IMR-90 (cell line): ENCODE measurements at regions not wholly inside any gene's neighbourhood (a gene's known extent, or its start where the extent isn't known, plus 50 kb on each side); places are given as distances from the start of the nearest gene placed in this dataset.

Experiments
- ATAC-seq: fragments of 200-7000 bp; cut with Tn5 transposase; 2 replicates; pipeline ENCODE4 v1.9.1; 2020; ENCODE audit warnings: low read depth, mild to moderate bottlenecking, moderate library complexity
- BruUV-seq: library from RNA; stranded (reverse); fragments of 400-500 nt; replicated peaks from 2 replicates; lab custom pipeline; 2021; lab: Mats Ljungman, UMichigan
- CTCF ChIA-PET: fragments of 300-600 bp; formaldehyde crosslinking; extraction: SDS; loops from one replicate; lab custom pipeline; 2021; ENCODE audit warnings: antibody characterized with exemption; lab: Yijun Ruan, JAX
- POLR2A ChIA-PET: fragments of 300-600 bp; sonication (Branson Sonifier 250); formaldehyde crosslinking; loops from one replicate; lab custom pipeline; 2022; ENCODE audit warnings: antibody characterized with exemption; ENCODE audit not compliant: unreplicated experiment; lab: Charles Lee
- DNase-seq: peaks from one replicate; pipeline ENCODE4 v3.0.0; 2013
- H2AFZ ChIP-seq: replicated peaks from 2 replicates; pipeline ENCODE3; 2013; ENCODE audit warnings: low read length, mild to moderate bottlenecking; ENCODE audit not compliant: poor library complexity
- H2AK5ac ChIP-seq: 2 replicates; pipeline ENCODE4 v1.6.1; 2013; ENCODE audit warnings: low read depth, low read length, inconsistent platforms
- H2AK9ac ChIP-seq: replicated peaks from 2 replicates; pipeline ENCODE3; 2013; ENCODE audit warnings: mild to moderate bottlenecking, low read depth, low read length, moderate library complexity; ENCODE audit not compliant: poor library complexity
- H2BK120ac ChIP-seq: 2 replicates; pipeline ENCODE4 v1.6.1; 2013; ENCODE audit warnings: low read depth, low read length, inconsistent platforms
- H2BK15ac ChIP-seq: 3 replicates; pipeline ENCODE4 v1.6.1; 2013; ENCODE audit warnings: low read depth, low read length, inconsistent platforms
- H2BK20ac ChIP-seq: 2 replicates; pipeline ENCODE4 v1.6.1; 2013; ENCODE audit warnings: low read depth, mild to moderate bottlenecking, inconsistent platforms, low read length, moderate library complexity
- H2BK5ac ChIP-seq: 2 replicates; pipeline ENCODE4 v1.6.1; 2013; ENCODE audit warnings: mild to moderate bottlenecking, low read depth, low read length, inconsistent platforms; ENCODE audit not compliant: poor library complexity, severe bottlenecking
- H3K14ac ChIP-seq: replicated peaks from 2 replicates; pipeline ENCODE4 v1.6.1; 2013; ENCODE audit warnings: low read depth, low read length, inconsistent platforms
- H3K18ac ChIP-seq: 2 replicates; pipeline ENCODE4 v1.6.1; 2013; ENCODE audit warnings: low read depth, low read length, control low read depth
- H3K23ac ChIP-seq: 2 replicates; pipeline ENCODE4 v1.6.1; 2013; ENCODE audit warnings: low read depth, low read length, inconsistent platforms
- H3K27ac ChIP-seq: 2 replicates; pipeline ENCODE4 v1.5.1; 2013; ENCODE audit warnings: mild to moderate bottlenecking, control low read depth, low read length; ENCODE audit not compliant: insufficient read depth
- H3K27me3 ChIP-seq: 2 replicates; pipeline ENCODE4 v1.6.1; 2013; ENCODE audit warnings: low read length; ENCODE audit not compliant: control insufficient read depth, insufficient read depth
- H3K36me3 ChIP-seq: 2 replicates; pipeline ENCODE4 v1.6.1; 2013; ENCODE audit warnings: low read length, mixed read lengths; ENCODE audit not compliant: control insufficient read depth, insufficient read depth
- H3K4ac ChIP-seq: 2 replicates; pipeline ENCODE4 v1.6.1; 2013; ENCODE audit warnings: low read depth, low read length, inconsistent platforms
- H3K4me1 ChIP-seq: 2 replicates; pipeline ENCODE4 v1.6.1; 2013; ENCODE audit warnings: low read length, mixed read lengths; ENCODE audit not compliant: control insufficient read depth, insufficient read depth
- H3K4me2 ChIP-seq: 2 replicates; pipeline ENCODE4 v1.6.1; 2013; ENCODE audit warnings: low read depth, mild to moderate bottlenecking, control low read depth, low read length, moderate library complexity
- H3K4me3 ChIP-seq: 2 replicates; pipeline ENCODE4 v1.5.1; 2013; ENCODE audit warnings: low read depth, mild to moderate bottlenecking, control low read depth, low read length, moderate library complexity; ENCODE audit not compliant: insufficient read depth
- H3K56ac ChIP-seq: 2 replicates; pipeline ENCODE4 v1.6.1; 2013; ENCODE audit warnings: low read length, inconsistent platforms; ENCODE audit not compliant: insufficient read depth; ENCODE audit errors: extremely low read depth
- H3K79me1 ChIP-seq, 2 experiments: 2 replicates each; pipeline ENCODE4 v1.6.1; 2013; ENCODE audit warnings: low read length in 2 of 2, inconsistent platforms in 1 of 2, low read depth in 1 of 2
- H3K9ac ChIP-seq: 2 replicates; pipeline ENCODE4 v1.6.1; 2013; ENCODE audit warnings: low read depth, low read length, control low read depth
- H3K9me1 ChIP-seq: 2 replicates; pipeline ENCODE4 v1.6.1; 2013; ENCODE audit warnings: low read length, inconsistent platforms; ENCODE audit not compliant: insufficient read depth
- H3K9me3 ChIP-seq: 2 replicates; pipeline ENCODE4 v1.6.1; 2013; ENCODE audit warnings: low read length; ENCODE audit not compliant: control insufficient read depth, insufficient read depth
- H4K20me1 ChIP-seq: 2 replicates; pipeline ENCODE4 v1.6.1; 2013; ENCODE audit warnings: low read length, inconsistent platforms; ENCODE audit not compliant: insufficient read depth
- H4K5ac ChIP-seq: 2 replicates; pipeline ENCODE4 v1.6.1; 2013; ENCODE audit warnings: mild to moderate bottlenecking, low read depth, low read length, control low read depth
- H4K8ac ChIP-seq, 2 experiments: 2 replicates each; pipeline ENCODE4 v1.6.1; 2013; ENCODE audit warnings: low read depth in 2 of 2, low read length in 2 of 2, control low read depth in 1 of 2, inconsistent platforms in 1 of 2
- H4K91ac ChIP-seq: 2 replicates; pipeline ENCODE4 v1.6.1; 2013; ENCODE audit warnings: low read depth, low read length, inconsistent platforms; ENCODE audit not compliant: insufficient read depth
- BHLHE40 ChIP-seq: fragments of 150-350 bp; IDR thresholded peaks from 2 replicates; pipeline ENCODE4 v1.6.1; 2016; ENCODE audit warnings: mild to moderate bottlenecking, low read depth, low read length
- CEBPB ChIP-seq: IDR thresholded peaks from 2 replicates; pipeline ENCODE4 v1.6.1; 2012; ENCODE audit warnings: low read depth, low read length, improper control_type of control experiment
- CHD1 ChIP-seq: IDR thresholded peaks from 2 replicates; pipeline ENCODE4 v1.6.1; 2012; ENCODE audit warnings: low read depth, low read length, improper control_type of control experiment
- FOS ChIP-seq: fragments of 150-350 bp; IDR thresholded peaks from 2 replicates; pipeline ENCODE4 v1.6.1; 2016; ENCODE audit warnings: low read depth, low read length
- NFE2L2 ChIP-seq: fragments of 150-350 bp; IDR thresholded peaks from 2 replicates; pipeline ENCODE4 v1.6.1; 2016; ENCODE audit warnings: low read depth, mild to moderate bottlenecking, low read length
- POLR2A ChIP-seq: IDR thresholded peaks from 2 replicates; pipeline ENCODE4 v1.6.1; 2012; ENCODE audit warnings: mild to moderate bottlenecking, low read depth, low read length
- RAD21 ChIP-seq: IDR thresholded peaks from 2 replicates; pipeline ENCODE4 v1.6.1; 2012; ENCODE audit warnings: low read length, improper control_type of control experiment
- RCOR1 ChIP-seq: IDR thresholded peaks from 2 replicates; pipeline ENCODE4 v1.6.1; 2012; ENCODE audit warnings: mild to moderate bottlenecking, low read length, improper control_type of control experiment; ENCODE audit not compliant: insufficient replicate concordance
- RFX5 ChIP-seq: IDR thresholded peaks from 2 replicates; pipeline ENCODE4 v1.8.0; 2012; ENCODE audit warnings: low read depth, mild to moderate bottlenecking, low read length, moderate library complexity
- WGBS, 2 experiments: methylation state at CpG; one replicate each; pipeline versions ENCODE4 v1.1.5 to v1.1.7; 2013; ENCODE audit warnings: missing lambda C conversion rate in 2 of 2; ENCODE audit not compliant: insufficient read length in 1 of 2; ENCODE audit errors: extremely low coverage in 2 of 2; 5-methylcytosine and 5-hydroxymethylcytosine counted together
- dilution Hi-C: fragments of 300-500 bp; cut with HindIII; formaldehyde crosslinking; loops from one replicate; pipeline ENCODE4 v1.14.3; 2018; ENCODE audit warnings: low sequenced_read_pairs; ENCODE audit not compliant: unreplicated experiment
- in situ Hi-C: fragments of 300-500 bp; cut with MboI; formaldehyde crosslinking; loops from 3 replicates; pipeline ENCODE4 v1.14.3; 2019; ENCODE audit warnings: low sequenced_read_pairs, inconsistent platforms, mixed read lengths
- intact Hi-C: fragments of 100-400 bp; cut with micrococcal nuclease; formaldehyde crosslinking; loops from 2 replicates; pipeline ENCODE4 v1.10.0; 2022
- TF ChIP-seq, protein P1 (sequence below): fragments of 150-350 bp; IDR thresholded peaks from 2 replicates; pipeline ENCODE4 v1.6.1; 2016; ENCODE audit warnings: low read depth, mild to moderate bottlenecking, low read length, moderate library complexity, borderline replicate concordance
- TF ChIP-seq, protein P2 (sequence below): conservative IDR thresholded peaks from 2 replicates; pipeline ENCODE4 v1.5.1; 2012; ENCODE audit warnings: mild to moderate bottlenecking, low read depth, low read length, improper control_type of control experiment

DNA sequence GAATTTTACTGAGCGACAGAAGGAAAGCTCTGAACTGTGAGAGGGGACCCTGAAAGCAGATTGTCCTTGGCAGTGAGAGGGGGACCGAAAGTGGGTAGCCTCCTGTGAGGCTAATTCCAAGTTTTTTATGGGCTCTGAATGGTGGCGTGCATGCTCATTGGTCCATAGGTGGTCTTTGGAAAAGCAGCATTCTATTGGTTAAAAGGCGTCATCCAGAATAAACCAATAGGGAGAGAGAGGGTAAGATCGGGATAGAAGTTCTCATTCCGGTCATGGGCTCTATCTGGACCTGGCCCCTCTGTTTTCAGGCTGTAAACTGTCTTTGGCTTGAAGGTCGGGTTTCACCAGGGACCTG lies 539.8 kb upstream of the PCDH9 start:
- WGBS, 2 experiments, result 80% methylated on average over 1 of the region's 7 CpGs; no CpG with 5 or more reads in 1 of the 2 experiments

More for the DNA sequence above, 539.8 kb upstream of the PCDH9 start:
- Histone ChIP-seq H2AK5ac (no peak overlapping the region), H4K20me1 (no peaks in the 10 kb centered on the region), H3K9me1 (no peaks in the 10 kb centered on the region), H3K4me2 (no peak overlapping the region), H3K4ac (no peak overlapping the region), H3K9ac (no peak overlapping the region), H4K8ac (no peak overlapping the region), H4K91ac (no peak overlapping the region), H3K14ac (no peak overlapping the region), H3K9me3 (peaks cover 8% of the 10 kb centered on the region; the same call in 1 of the 2 replicates), H3K36me3 (no peaks in the 10 kb centered on the region), H2AFZ (no peak overlapping the region), H2BK120ac (no peak overlapping the region), H2BK5ac (no peak overlapping the region), H3K27me3 (no peaks in the 10 kb centered on the region), H3K4me3 (no peak overlapping the region), H2BK15ac (no peak overlapping the region), H3K23ac (no peak overlapping the region), H3K79me1 (no peaks in the 10 kb centered on the region), H2BK20ac (no peak overlapping the region), H3K4me1 (no peaks in the 10 kb centered on the region), H3K18ac (no peak overlapping the region), H3K27ac (no peak overlapping the region), H4K5ac (no peak overlapping the region), H3K56ac (no peak overlapping the region), H2AK9ac (no peak overlapping the region)
- TF ChIP-seq RFX5 (no peak), RAD21 (no peak), CHD1 (no peak), POLR2A (no peak), FOS (no peak), BHLHE40 (no peak), RCOR1 (no peak), CEBPB (no peak), NFE2L2 (no peak)
- TF ChIP-seq, protein P1, sequence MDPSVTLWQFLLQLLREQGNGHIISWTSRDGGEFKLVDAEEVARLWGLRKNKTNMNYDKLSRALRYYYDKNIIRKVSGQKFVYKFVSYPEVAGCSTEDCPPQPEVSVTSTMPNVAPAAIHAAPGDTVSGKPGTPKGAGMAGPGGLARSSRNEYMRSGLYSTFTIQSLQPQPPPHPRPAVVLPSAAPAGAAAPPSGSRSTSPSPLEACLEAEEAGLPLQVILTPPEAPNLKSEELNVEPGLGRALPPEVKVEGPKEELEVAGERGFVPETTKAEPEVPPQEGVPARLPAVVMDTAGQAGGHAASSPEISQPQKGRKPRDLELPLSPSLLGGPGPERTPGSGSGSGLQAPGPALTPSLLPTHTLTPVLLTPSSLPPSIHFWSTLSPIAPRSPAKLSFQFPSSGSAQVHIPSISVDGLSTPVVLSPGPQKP, result no peak
- TF ChIP-seq, protein P2, sequence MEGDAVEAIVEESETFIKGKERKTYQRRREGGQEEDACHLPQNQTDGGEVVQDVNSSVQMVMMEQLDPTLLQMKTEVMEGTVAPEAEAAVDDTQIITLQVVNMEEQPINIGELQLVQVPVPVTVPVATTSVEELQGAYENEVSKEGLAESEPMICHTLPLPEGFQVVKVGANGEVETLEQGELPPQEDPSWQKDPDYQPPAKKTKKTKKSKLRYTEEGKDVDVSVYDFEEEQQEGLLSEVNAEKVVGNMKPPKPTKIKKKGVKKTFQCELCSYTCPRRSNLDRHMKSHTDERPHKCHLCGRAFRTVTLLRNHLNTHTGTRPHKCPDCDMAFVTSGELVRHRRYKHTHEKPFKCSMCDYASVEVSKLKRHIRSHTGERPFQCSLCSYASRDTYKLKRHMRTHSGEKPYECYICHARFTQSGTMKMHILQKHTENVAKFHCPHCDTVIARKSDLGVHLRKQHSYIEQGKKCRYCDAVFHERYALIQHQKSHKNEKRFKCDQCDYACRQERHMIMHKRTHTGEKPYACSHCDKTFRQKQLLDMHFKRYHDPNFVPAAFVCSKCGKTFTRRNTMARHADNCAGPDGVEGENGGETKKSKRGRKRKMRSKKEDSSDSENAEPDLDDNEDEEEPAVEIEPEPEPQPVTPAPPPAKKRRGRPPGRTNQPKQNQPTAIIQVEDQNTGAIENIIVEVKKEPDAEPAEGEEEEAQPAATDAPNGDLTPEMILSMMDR, result no peak
- in situ Hi-C loops (no loop called here), dilution Hi-C loops (no loop called here), intact Hi-C loops (no loop called here)
- CTCF ChIA-PET, result no interaction called here
- POLR2A ChIA-PET, result no interaction called here
- ATAC-seq (no peak), DNase-seq (no peak)
- BruUV-seq, result no TSS peak
